Mesenchymal stem cell (in vitro differentiated cells and primary cell): ENCODE measurements at regions not wholly inside any gene's neighbourhood (a gene's known extent, or its start where the extent isn't known, plus 50 kb on each side); places are given as distances from the start of the nearest gene placed in this dataset.

Source experiments
- DNase-seq: peaks from one replicate; pipeline ENCODE4 v3.0.0-alpha.2; 2013
- H2AFZ ChIP-seq: one replicate; pipeline ENCODE4 v1.6.1; 2013; ENCODE audit warnings: low read depth, mild to moderate bottlenecking, control low read depth, inconsistent platforms, low read length, moderate library complexity
- H2AK5ac ChIP-seq: 2 replicates; pipeline ENCODE4 v1.6.1; 2013; ENCODE audit warnings: low read length, moderate library complexity, mild to moderate bottlenecking, inconsistent platforms; ENCODE audit not compliant: severe bottlenecking
- H2BK120ac ChIP-seq: one replicate; pipeline ENCODE4 v1.6.1; 2013; ENCODE audit warnings: low read depth, mild to moderate bottlenecking, inconsistent platforms, low read length, moderate library complexity
- H2BK12ac ChIP-seq, 2 experiments: one replicate each; pipeline ENCODE4 v1.6.1; 2013; ENCODE audit warnings: inconsistent platforms in 2 of 2, low read length in 2 of 2, mild to moderate bottlenecking in 2 of 2, moderate library complexity in 2 of 2, control low read depth in 1 of 2
- H2BK15ac ChIP-seq: one replicate; pipeline ENCODE4 v1.6.1; 2013; ENCODE audit warnings: mild to moderate bottlenecking, low read depth, inconsistent platforms; ENCODE audit not compliant: poor library complexity, severe bottlenecking
- H2BK5ac ChIP-seq: 2 replicates; pipeline ENCODE4 v1.6.1; 2013; ENCODE audit warnings: low read depth, mild to moderate bottlenecking, low read length, control low read depth, inconsistent platforms; ENCODE audit not compliant: poor library complexity, severe bottlenecking
- H3K14ac ChIP-seq, 2 experiments: one replicate each; pipeline ENCODE4 v1.6.1; 2013; ENCODE audit warnings: inconsistent platforms in 2 of 2, low read length in 2 of 2, control low read depth in 1 of 2, mild to moderate bottlenecking in 1 of 2, moderate library complexity in 1 of 2
- H3K18ac ChIP-seq, 2 experiments: one replicate each; pipeline ENCODE4 v1.6.1; 2013; ENCODE audit warnings: inconsistent platforms in 2 of 2, low read length in 2 of 2, control low read depth in 1 of 2, low read depth in 1 of 2, mild to moderate bottlenecking in 1 of 2
- H3K23ac ChIP-seq, 2 experiments: one replicate each; pipeline ENCODE4 v1.6.1; 2013; ENCODE audit warnings: inconsistent platforms in 2 of 2, low read length in 2 of 2, mild to moderate bottlenecking in 2 of 2, moderate library complexity in 2 of 2, control low read depth in 1 of 2
- H3K27ac ChIP-seq: 2 replicates; pipeline ENCODE4 v1.5.1; 2013; ENCODE audit warnings: mild to moderate bottlenecking, moderate library complexity, low read length, control low read depth, inconsistent platforms; ENCODE audit not compliant: poor library complexity, severe bottlenecking
- H3K27me3 ChIP-seq, 2 experiments: 2 replicates each; pipeline versions ENCODE4 v1.6.1 to v1.7.0; 2013; ENCODE audit warnings: low read length in 2 of 2, mild to moderate bottlenecking in 2 of 2, moderate library complexity in 2 of 2, control low read depth in 1 of 2, inconsistent platforms in 1 of 2; ENCODE audit not compliant: control insufficient read depth in 1 of 2, insufficient read depth in 1 of 2
- H3K36me3 ChIP-seq, 2 experiments: 2 replicates each; pipeline versions ENCODE4 v1.6.1 to v1.7.0; 2013; ENCODE audit warnings: low read length in 2 of 2, control low read depth in 1 of 2, inconsistent platforms in 1 of 2, low read depth in 1 of 2, mild to moderate bottlenecking in 1 of 2; ENCODE audit not compliant: insufficient read depth in 2 of 2, control insufficient read depth in 1 of 2
- H3K4ac ChIP-seq, 2 experiments: one replicate each; pipeline ENCODE4 v1.6.1; 2013; ENCODE audit warnings: inconsistent platforms in 2 of 2, low read length in 2 of 2, mild to moderate bottlenecking in 2 of 2, moderate library complexity in 2 of 2, control low read depth in 1 of 2, low read depth in 1 of 2
- H3K4me1 ChIP-seq: 2 replicates; pipeline ENCODE4 v1.6.1; 2013; ENCODE audit warnings: low read depth, low read length, control low read depth; ENCODE audit not compliant: control insufficient read depth, insufficient read depth
- H3K4me2 ChIP-seq: 2 replicates; pipeline ENCODE4 v1.6.1; 2013; ENCODE audit warnings: low read length, mild to moderate bottlenecking, inconsistent platforms; ENCODE audit not compliant: poor library complexity, severe bottlenecking
- H3K4me3 ChIP-seq, 2 experiments: 2 replicates each; pipeline versions ENCODE4 v1.5.1 to v1.7.0; 2013; ENCODE audit warnings: low read length in 2 of 2, mild to moderate bottlenecking in 2 of 2, control low read depth in 1 of 2, low read depth in 1 of 2; ENCODE audit not compliant: insufficient read depth in 1 of 2
- H3K79me1 ChIP-seq: replicated peaks from 2 replicates; pipeline ENCODE4 v1.6.1; 2013; ENCODE audit warnings: mild to moderate bottlenecking, control low read depth, low read length, inconsistent platforms; ENCODE audit not compliant: poor library complexity, severe bottlenecking
- H3K9ac ChIP-seq: 2 replicates; pipeline ENCODE4 v1.7.0; 2013; ENCODE audit warnings: mild to moderate bottlenecking, low read length, moderate library complexity
- H3K9me3 ChIP-seq: 2 replicates; pipeline ENCODE4 v1.7.0; 2013; ENCODE audit warnings: mild to moderate bottlenecking, low read length; ENCODE audit not compliant: control insufficient read depth
- H4K8ac ChIP-seq: one replicate; pipeline ENCODE4 v1.6.1; 2013; ENCODE audit warnings: inconsistent platforms, mild to moderate bottlenecking, low read length, moderate library complexity
- H4K91ac ChIP-seq: one replicate; pipeline ENCODE4 v1.6.1; 2013; ENCODE audit warnings: mild to moderate bottlenecking, low read length, inconsistent platforms
- WGBS: methylation state at CpG from one replicate; pipeline ENCODE4 v1.1.7; 2013; ENCODE audit warnings: mixed read lengths; 5-methylcytosine and 5-hydroxymethylcytosine counted together

- H3K4me1 ChIP-seq, result no peaks in the 10 kb centered on the region
- no peak overlapping the region for H2BK5ac ChIP-seq
- no peak overlapping the region for H3K4me2 ChIP-seq
- H4K8ac ChIP-seq, result no peak overlapping the region
- H2BK12ac ChIP-seq, result no peak overlapping the region
- H2AK5ac ChIP-seq, result no peak overlapping the region
- H3K79me1 ChIP-seq, result no peaks in the 10 kb centered on the region
- no peak overlapping the region for H3K18ac ChIP-seq
- H3K23ac ChIP-seq, result no peak overlapping the region
- H2BK15ac ChIP-seq, result no peak overlapping the region
- WGBS, result 63% methylated on average over 5 of the region's 5 CpGs
- no peak overlapping the region for H2BK120ac ChIP-seq
- no peak overlapping the region for H3K14ac ChIP-seq
- H4K91ac ChIP-seq, result no peak overlapping the region
- H3K4me3 ChIP-seq, result no peak overlapping the region
- no peak for DNase-seq
- H3K36me3 ChIP-seq, result no peaks in the 10 kb centered on the region
- no peak overlapping the region for H3K27ac ChIP-seq
- H3K9ac ChIP-seq, result no peak overlapping the region
- H3K4ac ChIP-seq, result no peak overlapping the region
- H3K9me3 ChIP-seq, result peaks cover 6% of the 10 kb centered on the region
- H3K27me3 ChIP-seq, result no peaks in the 10 kb centered on the region
- H2AFZ ChIP-seq, result no peak overlapping the region
Measured at GRCh38 chr12:59304077-59304721, 291.6 kb upstream of the SLC16A7 start.

DNA sequence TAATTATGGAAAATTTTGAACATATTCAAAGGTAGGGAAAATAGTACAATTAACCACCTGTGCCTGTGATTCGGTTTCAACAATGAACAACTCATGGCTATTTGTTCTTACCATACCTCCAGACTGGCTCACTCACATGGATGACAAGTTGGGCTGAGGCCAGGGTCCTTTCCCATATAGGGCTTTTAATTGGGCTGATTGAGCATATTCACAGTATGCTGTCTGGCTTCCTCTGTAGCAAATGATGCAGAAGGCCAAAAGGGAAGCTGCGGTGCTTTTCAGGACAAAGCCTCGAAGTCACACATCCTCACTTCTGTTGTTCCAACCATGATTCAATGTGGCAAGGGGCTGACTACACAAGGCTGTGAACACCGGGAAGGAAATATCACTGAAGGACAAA, 297.5 kb upstream of the SLC16A7 start:
- no peak overlapping the region for H3K27ac ChIP-seq
- no peak overlapping the region for H3K23ac ChIP-seq
- H4K91ac ChIP-seq, result no peak overlapping the region
- H2AFZ ChIP-seq, result no peak overlapping the region
- no peak overlapping the region for H2AK5ac ChIP-seq
- H2BK12ac ChIP-seq, result no peak overlapping the region
- no peak overlapping the region for H3K9ac ChIP-seq
- H3K4ac ChIP-seq, result no peak overlapping the region
- no peak overlapping the region for H2BK120ac ChIP-seq
- no peak overlapping the region for H4K8ac ChIP-seq
- H3K27me3 ChIP-seq, result no peaks in the 10 kb centered on the region
- H2BK5ac ChIP-seq, result no peak overlapping the region
- no peak overlapping the region for H3K18ac ChIP-seq
- no peak overlapping the region for H3K14ac ChIP-seq
- no peak for DNase-seq
- WGBS, result 63% methylated on average over 3 of the region's 4 CpGs
- H3K4me2 ChIP-seq, result no peak overlapping the region
- no peaks in the 10 kb centered on the region for H3K79me1 ChIP-seq
- H3K4me3 ChIP-seq, result no peak overlapping the region
- H2BK15ac ChIP-seq, result no peak overlapping the region
- no peaks in the 10 kb centered on the region for H3K36me3 ChIP-seq
- H3K4me1 ChIP-seq, result no peaks in the 10 kb centered on the region
- H3K9me3 ChIP-seq, result no peaks in the 10 kb centered on the region

- H3K23ac ChIP-seq, result no peak overlapping the region
- no peaks in the 10 kb centered on the region for H3K27me3 ChIP-seq
- H2AK5ac ChIP-seq, result no peak overlapping the region
- no peak for DNase-seq
- H3K9me3 ChIP-seq, result no peaks in the 10 kb centered on the region
- H3K4me3 ChIP-seq, result no peak overlapping the region
- no peak overlapping the region for H3K14ac ChIP-seq
- H3K79me1 ChIP-seq, result no peaks in the 10 kb centered on the region
- no peaks in the 10 kb centered on the region for H3K36me3 ChIP-seq
- no peak overlapping the region for H2BK12ac ChIP-seq
- no peak overlapping the region for H3K27ac ChIP-seq
- no peak overlapping the region for H3K4me2 ChIP-seq
- no peak overlapping the region for H2BK120ac ChIP-seq
- no peak overlapping the region for H4K8ac ChIP-seq
- no peak overlapping the region for H3K9ac ChIP-seq
- H2BK5ac ChIP-seq, result no peak overlapping the region
- no peaks in the 10 kb centered on the region for H3K4me1 ChIP-seq
- H3K4ac ChIP-seq, result no peak overlapping the region
- no peak overlapping the region for H2AFZ ChIP-seq
- no peak overlapping the region for H4K91ac ChIP-seq
- 88% methylated on average over 2 of the region's 5 CpGs for WGBS
- H2BK15ac ChIP-seq, result no peak overlapping the region
- H3K18ac ChIP-seq, result no peak overlapping the region
Measured at GRCh38 chr12:59294221-59294620, 301.6 kb upstream of the SLC16A7 start.

DNA sequence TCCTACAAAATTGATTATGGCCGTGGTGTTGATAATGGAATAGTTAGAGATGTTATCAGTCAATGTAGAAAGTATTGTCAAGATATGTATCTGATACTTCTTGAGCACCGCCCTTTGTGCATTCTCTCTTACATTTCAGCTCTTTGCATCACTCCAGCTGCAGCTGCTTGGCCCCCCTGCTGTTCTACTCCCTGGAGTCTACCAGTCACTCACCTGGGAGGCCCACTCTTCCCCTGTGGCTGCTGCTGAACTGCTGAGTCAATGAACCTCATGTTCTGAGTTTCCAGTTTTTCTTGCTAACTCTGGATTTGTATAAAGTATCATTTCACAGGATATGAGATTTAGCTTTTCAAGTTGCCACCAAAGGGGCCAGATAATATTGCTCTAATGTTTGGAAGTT, 312.8 kb upstream of the SLC16A7 start:
- no peak overlapping the region for H3K27ac ChIP-seq

More for the DNA sequence above, 312.8 kb upstream of the SLC16A7 start:
- Histone ChIP-seq H4K8ac (no peak overlapping the region), H3K4me2 (no peak overlapping the region), H3K18ac (no peak overlapping the region), H2BK120ac (no peak overlapping the region), H3K9ac (no peak overlapping the region), H3K79me1 (no peaks in the 10 kb centered on the region), H3K4me1 (no peaks in the 10 kb centered on the region), H4K91ac (no peak overlapping the region), H3K27me3 (no peaks in the 10 kb centered on the region), H2BK5ac (no peak overlapping the region), H2BK15ac (no peak overlapping the region), H3K23ac (no peak overlapping the region), H2BK12ac (no peak overlapping the region), H3K36me3 (no peaks in the 10 kb centered on the region), H3K9me3 (peaks cover 5% of the 10 kb centered on the region), H3K4ac (no peak overlapping the region), H3K4me3 (no peak overlapping the region), H2AFZ (no peak overlapping the region), H2AK5ac (no peak overlapping the region), H3K14ac (no peak overlapping the region)
- DNase-seq, result no peak
- 71% methylated on average over 1 of the region's 2 CpGs for WGBS
